OCI-LY7 (cell line): ENCODE measurements at regions not wholly inside any gene's neighbourhood (a gene's known extent, or its start where the extent isn't known, plus 50 kb on each side); places are given as distances from the start of the nearest gene placed in this dataset.

ENCODE experiments used
- CTCF ChIP-seq: fragments of 200-600 bp; sonication (generic); conservative IDR thresholded peaks from 2 replicates; pipeline ENCODE4 v1.5.1; 2014; ENCODE audit warnings: mild to moderate bottlenecking, antibody characterized with exemption, low read length, moderate library complexity, mixed read lengths
- EZH2phosphoT487 ChIP-seq: fragments of 200-600 bp; sonication (generic); IDR thresholded peaks from 2 replicates; pipeline ENCODE4 v1.6.1; 2018; ENCODE audit warnings: low read depth, borderline replicate concordance, mild to moderate bottlenecking, mixed run types, antibody characterized with exemption, low read length, moderate library complexity, mixed read lengths

- TF ChIP-seq CTCF (no peak), EZH2phosphoT487 (no peak)
Measured at GRCh38 chr19:28314756-28315155, 898.2 kb downstream of the UQCRFS1 start.
